ENCODE measurements at regions not wholly inside any gene's neighbourhood (a gene's known extent, or its start where the extent isn't known, plus 50 kb on each side); places are given as distances from the start of the nearest gene placed in this dataset.

GRCh38 chr17:74018115-74018514 lies 185.4 kb upstream of the RPL38 start:
- Histone ChIP-seq H2AFZ (ENCODE audit: low read length) (no peak overlapping the region), H3K4me3 (replicated peaks in 1 of 3; ENCODE audit: insufficient read depth in 1 of 3, low read depth in 2 of 3, low read length in 3 of 3) (no peak overlapping the region), H3K79me2 (ENCODE audit: insufficient read depth, low read length) (no peaks in the 10 kb centered on the region), H3K9me3 (ENCODE audit: low read length) (no peaks in the 10 kb centered on the region), H3K4me1 (ENCODE audit: insufficient read depth, low read length) (no peaks in the 10 kb centered on the region), H3K27ac (ENCODE audit: extremely low read length, insufficient read depth, low read length) (no peak overlapping the region), H3K27me3 (ENCODE audit: control insufficient read depth in 1 of 2, insufficient read depth in 2 of 2, low read length in 2 of 2) (peaks cover 8 to 49% of the 10 kb centered on the region in 2 experiments; a peak in 3 of 5 replicates), H3K36me3 (replicated peaks in 1 of 2; ENCODE audit: control insufficient read depth in 1 of 2, insufficient read depth in 2 of 2, low read length in 2 of 2) (no peaks in the 10 kb centered on the region), H3K4me2 (ENCODE audit: low read depth, low read length) (no peak overlapping the region), H3K9ac (ENCODE audit: insufficient read depth, low read depth, low read length) (no peak overlapping the region), H4K20me1 (ENCODE audit: insufficient read depth, low read length) (no peaks in the 10 kb centered on the region)
- no peak for TF ChIP-seq ZNF616 (CRISPR knock-in tag; IDR thresholded peaks at IDR 0.05; ENCODE audit: low read depth)
- no TSS peak for BruUV-seq (replicated peaks)
- ChIA-PET POLR2A (no interaction called here), CTCF (ENCODE audit: low intra/inter-chr PET ratio, low total read pairs) (no interaction called here)
- intact Hi-C loops (cut with micrococcal nuclease; ENCODE audit: unreplicated experiment) (no loop called here), in situ Hi-C loops (cut with HindIII; ENCODE audit: extremely low pct_ligation_motif_present, low pct_unique_long_range_greater_than_20kb) (no loop called here)
- DNase-seq (ENCODE audit: low spot score) (no peak), ATAC-seq (no peak), FAIRE-seq (no peak)
- WGBS (ENCODE audit: low lambda C conversion rate), result 0% methylated on average over 4 of the region's 4 CpGs

GRCh38 chr17:74019271-74019670 lies 184.2 kb upstream of the RPL38 start:
- Histone ChIP-seq H3K9me3 (ENCODE audit: low read length) (no peaks in the 10 kb centered on the region), H3K36me3 (replicated peaks in 1 of 2; ENCODE audit: control insufficient read depth in 1 of 2, insufficient read depth in 2 of 2, low read length in 2 of 2) (no peaks in the 10 kb centered on the region), H4K20me1 (ENCODE audit: insufficient read depth, low read length) (no peaks in the 10 kb centered on the region), H3K79me2 (ENCODE audit: insufficient read depth, low read length) (no peaks in the 10 kb centered on the region), H3K27ac (ENCODE audit: extremely low read length, insufficient read depth, low read length) (no peak overlapping the region), H3K4me2 (ENCODE audit: low read depth, low read length) (no peak overlapping the region), H3K9ac (ENCODE audit: insufficient read depth, low read depth, low read length) (no peak overlapping the region), H3K27me3 (ENCODE audit: control insufficient read depth in 1 of 2, insufficient read depth in 2 of 2, low read length in 2 of 2) (peaks cover 8 to 46% of the 10 kb centered on the region in 2 experiments; a peak in 3 of 5 replicates), H2AFZ (ENCODE audit: low read length) (no peak overlapping the region), H3K4me3 (replicated peaks in 1 of 3; ENCODE audit: insufficient read depth in 1 of 3, low read depth in 2 of 3, low read length in 3 of 3) (no peak overlapping the region), H3K4me1 (ENCODE audit: insufficient read depth, low read length) (no peaks in the 10 kb centered on the region)
- DNase-seq (ENCODE audit: low spot score) (no peak), FAIRE-seq (no peak), ATAC-seq (no peak)
- ChIA-PET CTCF (ENCODE audit: low intra/inter-chr PET ratio, low total read pairs) (no interaction called here), POLR2A (no interaction called here)
- intact Hi-C loops (cut with micrococcal nuclease; ENCODE audit: unreplicated experiment) (no loop called here), in situ Hi-C loops (cut with HindIII; ENCODE audit: extremely low pct_ligation_motif_present, low pct_unique_long_range_greater_than_20kb) (no loop called here)
- WGBS (ENCODE audit: low lambda C conversion rate), result 8% methylated on average over 6 of the region's 6 CpGs
- no TSS peak for BruUV-seq (replicated peaks)
- TF ChIP-seq CENPX (CRISPR knock-in tag; IDR thresholded peaks at IDR 0.05) (no peak), MAX (IDR thresholded peaks at IDR 0.05) (no peak), SMARCC2 (IDR thresholded peaks at IDR 0.05) (no peak), ZNF235 (CRISPR knock-in tag; IDR thresholded peaks at IDR 0.05; ENCODE audit: borderline replicate concordance) (no peak), HMG20A (CRISPR knock-in tag; IDR thresholded peaks at IDR 0.05; ENCODE audit: borderline replicate concordance) (no peak), NFIC (IDR thresholded peaks at IDR 0.05; ENCODE audit: low read length) (no peak), RARA (CRISPR knock-in tag; IDR thresholded peaks at IDR 0.05) (no peak), ZNF709 (CRISPR knock-in tag; IDR thresholded peaks at IDR 0.05) (no peak), HCFC1 (IDR thresholded peaks at IDR 0.05; ENCODE audit: low read depth, low read length) (no peak), KLF9 (CRISPR knock-in tag; IDR thresholded peaks at IDR 0.05; ENCODE audit: low read depth) (no peak), ZSCAN20 (CRISPR knock-in tag; IDR thresholded peaks at IDR 0.05; ENCODE audit: borderline replicate concordance) (no peak)
- TF ChIP-seq, protein P1, sequence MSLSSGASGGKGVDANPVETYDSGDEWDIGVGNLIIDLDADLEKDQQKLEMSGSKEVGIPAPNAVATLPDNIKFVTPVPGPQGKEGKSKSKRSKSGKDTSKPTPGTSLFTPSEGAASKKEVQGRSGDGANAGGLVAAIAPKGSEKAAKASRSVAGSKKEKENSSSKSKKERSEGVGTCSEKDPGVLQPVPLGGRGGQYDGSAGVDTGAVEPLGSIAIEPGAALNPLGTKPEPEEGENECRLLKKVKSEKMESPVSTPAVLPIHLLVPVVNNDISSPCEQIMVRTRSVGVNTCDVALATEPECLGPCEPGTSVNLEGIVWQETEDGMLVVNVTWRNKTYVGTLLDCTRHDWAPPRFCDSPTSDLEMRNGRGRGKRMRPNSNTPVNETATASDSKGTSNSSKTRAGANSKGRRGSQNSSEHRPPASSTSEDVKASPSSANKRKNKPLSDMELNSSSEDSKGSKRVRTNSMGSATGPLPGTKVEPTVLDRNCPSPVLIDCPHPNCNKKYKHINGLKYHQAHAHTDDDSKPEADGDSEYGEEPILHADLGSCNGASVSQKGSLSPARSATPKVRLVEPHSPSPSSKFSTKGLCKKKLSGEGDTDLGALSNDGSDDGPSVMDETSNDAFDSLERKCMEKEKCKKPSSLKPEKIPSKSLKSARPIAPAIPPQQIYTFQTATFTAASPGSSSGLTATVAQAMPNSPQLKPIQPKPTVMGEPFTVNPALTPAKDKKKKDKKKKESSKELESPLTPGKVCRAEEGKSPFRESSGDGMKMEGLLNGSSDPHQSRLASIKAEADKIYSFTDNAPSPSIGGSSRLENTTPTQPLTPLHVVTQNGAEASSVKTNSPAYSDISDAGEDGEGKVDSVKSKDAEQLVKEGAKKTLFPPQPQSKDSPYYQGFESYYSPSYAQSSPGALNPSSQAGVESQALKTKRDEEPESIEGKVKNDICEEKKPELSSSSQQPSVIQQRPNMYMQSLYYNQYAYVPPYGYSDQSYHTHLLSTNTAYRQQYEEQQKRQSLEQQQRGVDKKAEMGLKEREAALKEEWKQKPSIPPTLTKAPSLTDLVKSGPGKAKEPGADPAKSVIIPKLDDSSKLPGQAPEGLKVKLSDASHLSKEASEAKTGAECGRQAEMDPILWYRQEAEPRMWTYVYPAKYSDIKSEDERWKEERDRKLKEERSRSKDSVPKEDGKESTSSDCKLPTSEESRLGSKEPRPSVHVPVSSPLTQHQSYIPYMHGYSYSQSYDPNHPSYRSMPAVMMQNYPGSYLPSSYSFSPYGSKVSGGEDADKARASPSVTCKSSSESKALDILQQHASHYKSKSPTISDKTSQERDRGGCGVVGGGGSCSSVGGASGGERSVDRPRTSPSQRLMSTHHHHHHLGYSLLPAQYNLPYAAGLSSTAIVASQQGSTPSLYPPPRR (CRISPR knock-in tag; IDR thresholded peaks at IDR 0.05; ENCODE audit: borderline replicate concordance), result no peak

Measured in HepG2 (cell line).